ENCODE measurements at regions not wholly inside any gene's neighbourhood (a gene's known extent, or its start where the extent isn't known, plus 50 kb on each side); places are given as distances from the start of the nearest gene placed in this dataset.

DNA sequence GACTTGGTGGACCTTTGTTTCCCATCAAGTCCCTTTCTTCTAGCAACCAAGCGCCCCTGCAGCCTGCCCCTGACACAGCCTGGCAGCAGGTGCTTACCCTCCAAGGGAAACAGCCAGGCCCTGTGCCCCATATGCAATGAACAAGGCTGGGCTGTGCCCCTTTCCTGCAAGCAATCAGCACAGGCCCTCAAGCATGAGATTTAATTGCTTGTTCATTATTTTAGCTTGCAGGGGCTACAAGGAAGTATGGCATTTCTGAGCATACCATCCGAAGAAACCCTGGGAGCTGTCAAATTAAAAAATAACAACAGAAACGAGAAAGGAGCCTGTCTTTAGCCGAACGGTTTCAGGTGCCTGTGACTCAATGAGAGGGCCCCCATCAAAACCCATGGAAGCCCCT lies 522.9 kb upstream of the ARID1B start:
- Histone ChIP-seq H3K4me3 (no peak overlapping the region), H3K4me1 (no peaks in the 10 kb centered on the region), H3K36me3 (no peaks in the 10 kb centered on the region), H3K9me3 (no peaks in the 10 kb centered on the region), H3K27me3 (no peaks in the 10 kb centered on the region), H3K27ac (no peak overlapping the region)
- in situ Hi-C loops (cut with MboI; ENCODE audit: low pct_ligation_motif_present in 1 of 4, low pct_unique_long_range_greater_than_20kb in 1 of 4, low sequenced_read_pairs in 3 of 4) (no loop called here), intact Hi-C loops (cut with DNase I; ENCODE audit: low total_unique reads) (no loop called here)
- 70 to 82% methylated on average over 3 to 5 of the region's 5 CpGs for WGBS, 2 donors (ENCODE audit: low coverage in 1 of 2)
- no peak for DNase-seq
- TF ChIP-seq POLR2AphosphoS5 (IDR thresholded peaks at IDR 0.05) (no peak), EP300 (IDR thresholded peaks at IDR 0.05; ENCODE audit: low read depth) (no peak), POLR2A (IDR thresholded peaks at IDR 0.05) (no peak)
- TF ChIP-seq, protein P1, sequence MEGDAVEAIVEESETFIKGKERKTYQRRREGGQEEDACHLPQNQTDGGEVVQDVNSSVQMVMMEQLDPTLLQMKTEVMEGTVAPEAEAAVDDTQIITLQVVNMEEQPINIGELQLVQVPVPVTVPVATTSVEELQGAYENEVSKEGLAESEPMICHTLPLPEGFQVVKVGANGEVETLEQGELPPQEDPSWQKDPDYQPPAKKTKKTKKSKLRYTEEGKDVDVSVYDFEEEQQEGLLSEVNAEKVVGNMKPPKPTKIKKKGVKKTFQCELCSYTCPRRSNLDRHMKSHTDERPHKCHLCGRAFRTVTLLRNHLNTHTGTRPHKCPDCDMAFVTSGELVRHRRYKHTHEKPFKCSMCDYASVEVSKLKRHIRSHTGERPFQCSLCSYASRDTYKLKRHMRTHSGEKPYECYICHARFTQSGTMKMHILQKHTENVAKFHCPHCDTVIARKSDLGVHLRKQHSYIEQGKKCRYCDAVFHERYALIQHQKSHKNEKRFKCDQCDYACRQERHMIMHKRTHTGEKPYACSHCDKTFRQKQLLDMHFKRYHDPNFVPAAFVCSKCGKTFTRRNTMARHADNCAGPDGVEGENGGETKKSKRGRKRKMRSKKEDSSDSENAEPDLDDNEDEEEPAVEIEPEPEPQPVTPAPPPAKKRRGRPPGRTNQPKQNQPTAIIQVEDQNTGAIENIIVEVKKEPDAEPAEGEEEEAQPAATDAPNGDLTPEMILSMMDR (IDR thresholded peaks at IDR 0.05) = no peak

DNA sequence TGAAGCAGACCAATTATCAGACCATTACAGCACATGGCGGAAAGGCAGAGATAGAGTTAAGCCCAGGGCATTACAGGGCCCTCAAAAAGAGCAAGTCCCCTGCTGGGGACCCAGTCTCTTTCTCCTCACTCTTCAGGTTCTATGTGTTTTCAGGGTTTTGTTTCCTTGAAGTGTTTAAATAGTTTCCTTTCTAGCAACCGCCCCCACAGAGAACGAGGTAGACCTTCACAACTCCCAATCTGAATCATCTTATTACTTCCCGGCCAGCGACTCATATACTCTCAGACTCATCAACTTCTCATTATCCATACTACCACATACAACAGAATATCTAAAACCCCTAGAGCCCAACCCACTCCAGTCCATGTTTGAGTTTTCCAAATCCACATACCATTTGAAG lies 526.6 kb upstream of the ARID1B start:
- intact Hi-C loops (cut with DNase I; ENCODE audit: low total_unique reads) (no loop called here), in situ Hi-C loops (cut with MboI; ENCODE audit: low pct_ligation_motif_present in 1 of 4, low pct_unique_long_range_greater_than_20kb in 1 of 4, low sequenced_read_pairs in 3 of 4) (no loop called here)
- Histone ChIP-seq H3K4me1 (no peaks in the 10 kb centered on the region), H3K4me3 (no peak overlapping the region), H3K36me3 (no peaks in the 10 kb centered on the region), H3K27me3 (no peaks in the 10 kb centered on the region), H3K27ac (no peak overlapping the region), H3K9me3 (no peaks in the 10 kb centered on the region)
- TF ChIP-seq, protein P1 (IDR thresholded peaks at IDR 0.05) = no peak
- TF ChIP-seq POLR2AphosphoS5 (IDR thresholded peaks at IDR 0.05) (no peak), EP300 (IDR thresholded peaks at IDR 0.05; ENCODE audit: low read depth) (no peak), POLR2A (IDR thresholded peaks at IDR 0.05) (no peak)
- no peak for DNase-seq
- 79 to 85% methylated on average over 5 of the region's 5 CpGs for WGBS, 2 donors (ENCODE audit: low coverage in 1 of 2)

DNA sequence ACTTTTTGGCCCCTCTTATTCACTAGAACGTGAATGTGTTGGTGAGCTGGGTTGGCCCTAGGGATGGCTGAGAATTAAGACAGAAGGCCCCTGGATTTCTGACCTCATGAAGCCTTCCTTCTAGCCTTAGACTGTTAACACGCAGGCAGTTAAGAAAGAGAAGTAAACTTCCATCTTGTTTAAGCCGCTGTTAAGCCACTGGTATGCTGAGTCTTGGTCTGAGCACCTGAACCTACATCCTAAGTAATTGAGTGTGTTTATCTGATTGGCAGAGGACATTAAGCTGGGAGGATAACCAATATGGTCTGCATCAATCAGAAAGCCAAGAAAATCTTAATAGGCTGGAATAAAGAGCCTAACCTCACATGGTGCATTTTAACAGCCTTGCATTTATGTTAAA lies 535.0 kb upstream of the ARID1B start:
- Histone ChIP-seq H3K36me3 (no peaks in the 10 kb centered on the region), H3K4me3 (no peak overlapping the region), H3K27ac (no peak overlapping the region), H3K27me3 (no peaks in the 10 kb centered on the region), H3K4me1 (no peaks in the 10 kb centered on the region), H3K9me3 (no peaks in the 10 kb centered on the region)
- TF ChIP-seq POLR2AphosphoS5 (IDR thresholded peaks at IDR 0.05) (no peak), EP300 (IDR thresholded peaks at IDR 0.05; ENCODE audit: low read depth) (no peak), POLR2A (IDR thresholded peaks at IDR 0.05) (no peak)
- intact Hi-C loops (cut with DNase I; ENCODE audit: low total_unique reads) = no loop called here
- WGBS, 2 donors (ENCODE audit: low coverage in 1 of 2) = 87 to 90% methylated on average over 3 of the region's 3 CpGs
- in situ Hi-C loops (cut with MboI; ENCODE audit: low pct_ligation_motif_present in 1 of 4, low pct_unique_long_range_greater_than_20kb in 1 of 4, low sequenced_read_pairs in 3 of 4) = no loop called here
- no peak for DNase-seq

DNA sequence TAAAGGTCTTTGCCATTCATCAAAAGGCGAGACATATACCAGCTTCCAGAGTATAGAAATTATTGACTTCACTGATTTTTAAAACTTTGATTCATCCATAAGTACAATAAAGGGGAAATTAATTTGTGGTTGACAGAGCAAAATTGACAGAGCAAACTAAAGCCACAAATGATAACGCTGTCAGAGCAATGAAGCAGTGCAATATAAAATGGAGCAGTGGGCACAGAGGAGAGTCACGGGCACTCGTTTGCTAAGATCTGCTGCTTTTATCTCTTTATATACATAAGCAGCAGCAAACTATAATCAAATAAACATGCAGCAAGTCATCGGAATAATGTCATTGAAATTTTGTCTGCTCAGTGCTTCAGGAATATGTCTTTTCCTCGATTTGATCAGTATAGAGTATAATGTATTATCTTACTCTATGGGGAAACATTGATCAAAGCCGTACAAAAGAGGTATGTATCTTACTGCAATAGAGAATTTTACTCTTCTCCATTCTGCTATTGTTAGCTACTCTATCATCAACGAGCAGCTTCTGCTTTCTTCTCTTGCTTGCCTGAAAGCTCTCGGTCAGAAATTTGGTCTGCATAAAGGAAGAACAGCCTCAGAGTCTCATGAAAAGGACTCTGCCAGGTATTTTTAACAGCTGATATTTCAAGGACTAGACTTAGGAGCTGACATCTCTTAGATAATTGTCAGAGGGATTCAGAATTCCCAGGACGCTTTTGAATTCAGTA lies 546.0 kb upstream of the ARID1B start:
- Histone ChIP-seq H3K4me1 (no peaks in the 10 kb centered on the region), H3K36me3 (no peaks in the 10 kb centered on the region), H3K9me3 (no peaks in the 10 kb centered on the region), H3K27me3 (no peaks in the 10 kb centered on the region), H3K4me3 (no peak overlapping the region), H3K27ac (no peak overlapping the region)
- WGBS, 2 donors (ENCODE audit: low coverage in 1 of 2) = 74 to 76% methylated on average over 10 of the region's 10 CpGs
- DNase-seq = no peak
- intact Hi-C loops (cut with DNase I; ENCODE audit: low total_unique reads) = no loop called here
- TF ChIP-seq POLR2AphosphoS5 (IDR thresholded peaks at IDR 0.05) = no peak
- TF ChIP-seq POLR2A (IDR thresholded peaks at IDR 0.05) = no peak
- TF ChIP-seq, protein P1 (IDR thresholded peaks at IDR 0.05) = no peak
- TF ChIP-seq EP300 (IDR thresholded peaks at IDR 0.05; ENCODE audit: low read depth) = no peak
- in situ Hi-C loops (cut with MboI; ENCODE audit: low pct_ligation_motif_present in 1 of 4, low pct_unique_long_range_greater_than_20kb in 1 of 4, low sequenced_read_pairs in 3 of 4) = no loop called here

DNA sequence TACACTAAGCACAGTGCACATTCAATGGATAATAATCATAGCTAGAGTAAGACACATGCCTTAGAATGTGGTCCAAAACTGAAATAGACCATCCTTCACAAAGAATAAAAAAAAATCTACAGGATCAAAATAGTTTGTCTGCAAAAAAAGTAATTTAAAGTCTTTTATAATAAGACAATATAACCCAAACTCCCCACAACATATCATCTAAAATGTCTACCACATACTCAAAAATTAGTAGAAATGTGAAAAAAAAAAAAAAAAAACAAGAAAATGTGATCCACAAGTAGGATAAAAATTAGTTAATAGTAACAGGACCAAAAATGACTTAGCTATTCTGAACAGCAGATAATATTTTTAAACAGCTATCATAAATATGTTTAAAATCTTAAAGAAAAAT lies 557.2 kb upstream of the ARID1B start:
- no peak overlapping the region for H3K4me3 ChIP-seq
- no peak for DNase-seq
- intact Hi-C loops (cut with DNase I; ENCODE audit: low total_unique reads) = no loop called here
- TF ChIP-seq POLR2A (IDR thresholded peaks at IDR 0.05) (no peak), POLR2AphosphoS5 (IDR thresholded peaks at IDR 0.05) (no peak), EP300 (IDR thresholded peaks at IDR 0.05; ENCODE audit: low read depth) (no peak)
- TF ChIP-seq, protein P1 (IDR thresholded peaks at IDR 0.05) = no peak
- peaks cover 0 to 2% of the 10 kb centered on the region in 2 donors for H3K9me3 ChIP-seq
- no peaks in the 10 kb centered on the region for H3K27me3 ChIP-seq
- H3K27ac ChIP-seq = no peak overlapping the region
- in situ Hi-C loops (cut with MboI; ENCODE audit: low pct_ligation_motif_present in 1 of 4, low pct_unique_long_range_greater_than_20kb in 1 of 4, low sequenced_read_pairs in 3 of 4) = no loop called here
- no peaks in the 10 kb centered on the region for H3K4me1 ChIP-seq
- no peaks in the 10 kb centered on the region for H3K36me3 ChIP-seq
